Skeletal muscle cell (primary cell): ENCODE measurements at regions not wholly inside any gene's neighbourhood (a gene's known extent, or its start where the extent isn't known, plus 50 kb on each side); places are given as distances from the start of the nearest gene placed in this dataset.

Source experiments
- DNase-seq: peaks from one replicate; pipeline ENCODE4 v3.0.0-alpha.2; 2010; ENCODE audit warnings: low read depth
- H3K4me3 ChIP-seq: 2 replicates; pipeline ENCODE4 v1.5.1; 2011; ENCODE audit warnings: low read depth, mild to moderate bottlenecking, control low read depth, low read length, moderate library complexity

DNA sequence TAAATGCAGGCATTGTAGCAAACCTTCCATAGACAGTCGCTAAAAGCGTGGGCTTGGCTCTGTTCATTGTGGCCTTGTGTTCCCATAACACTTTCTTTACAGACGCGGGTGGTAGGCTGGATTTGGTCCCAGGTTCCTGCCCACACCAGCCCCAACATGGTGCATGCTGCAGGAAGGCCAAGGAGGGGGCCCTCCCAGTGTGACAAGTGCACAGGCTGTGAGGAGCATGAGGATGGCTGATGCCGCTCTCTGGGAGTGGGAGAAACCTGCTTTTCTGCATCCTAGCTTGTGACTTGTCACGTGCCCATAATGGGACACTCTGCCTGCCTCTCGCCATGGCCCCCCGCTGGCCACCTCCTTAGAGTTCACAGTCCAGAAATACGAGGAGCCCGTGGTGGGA, 161.8 kb upstream of the B3GAT1 start:
- H3K4me3 ChIP-seq, result no peak overlapping the region
- no peak for DNase-seq

- H3K4me3 ChIP-seq, result no peak overlapping the region
- DNase-seq, result no peak
Measured at GRCh38 chr11:134572741-134573675, 161.0 kb upstream of the B3GAT1 start.

DNA sequence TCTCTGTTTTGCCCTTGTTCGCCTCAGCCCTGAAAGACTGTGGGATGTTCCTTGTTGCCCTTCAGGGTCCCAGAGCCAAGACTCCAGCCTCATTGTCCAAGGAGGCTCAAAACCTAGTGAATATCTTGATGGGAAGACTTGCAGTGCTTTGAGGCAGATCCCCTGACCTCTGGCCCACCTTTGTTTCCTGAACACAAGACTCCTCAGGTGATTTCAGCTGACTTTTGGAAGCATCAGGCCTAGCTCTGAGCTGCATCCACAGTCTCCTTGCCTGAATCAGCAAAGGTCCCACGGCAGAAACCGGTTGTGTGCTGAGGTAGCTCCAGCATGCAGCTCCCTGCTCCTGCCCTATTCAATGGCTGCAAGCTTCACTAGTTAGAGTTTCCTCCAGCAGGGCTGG, 159.3 kb upstream of the B3GAT1 start:
- H3K4me3 ChIP-seq, result no peak overlapping the region
- DNase-seq, result no peak

DNA sequence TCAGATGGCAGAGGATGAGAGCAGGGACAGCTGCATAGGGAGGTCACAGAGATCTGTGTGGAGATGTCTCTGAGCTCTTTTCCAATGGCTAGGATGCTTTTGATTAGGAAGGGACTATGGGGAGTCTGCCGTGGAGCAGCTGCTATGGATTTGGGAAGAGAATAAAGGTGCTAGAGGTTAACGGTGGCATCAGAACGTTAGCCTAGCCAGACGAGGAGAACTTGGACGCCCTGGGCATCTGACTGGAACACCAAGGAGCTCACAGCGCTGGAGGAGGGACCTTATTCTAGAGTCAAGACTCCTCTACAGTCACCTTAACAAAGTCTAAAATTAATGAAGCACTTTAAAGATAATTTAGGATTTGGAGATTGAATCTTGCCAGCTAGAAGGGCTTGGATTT, 157.2 kb upstream of the B3GAT1 start:
- H3K4me3 ChIP-seq, result no peak overlapping the region
- no peak for DNase-seq

- no peak for DNase-seq
- H3K4me3 ChIP-seq, result no peak overlapping the region
Measured at GRCh38 chr11:134566311-134566710, 154.3 kb upstream of the B3GAT1 start.

DNA sequence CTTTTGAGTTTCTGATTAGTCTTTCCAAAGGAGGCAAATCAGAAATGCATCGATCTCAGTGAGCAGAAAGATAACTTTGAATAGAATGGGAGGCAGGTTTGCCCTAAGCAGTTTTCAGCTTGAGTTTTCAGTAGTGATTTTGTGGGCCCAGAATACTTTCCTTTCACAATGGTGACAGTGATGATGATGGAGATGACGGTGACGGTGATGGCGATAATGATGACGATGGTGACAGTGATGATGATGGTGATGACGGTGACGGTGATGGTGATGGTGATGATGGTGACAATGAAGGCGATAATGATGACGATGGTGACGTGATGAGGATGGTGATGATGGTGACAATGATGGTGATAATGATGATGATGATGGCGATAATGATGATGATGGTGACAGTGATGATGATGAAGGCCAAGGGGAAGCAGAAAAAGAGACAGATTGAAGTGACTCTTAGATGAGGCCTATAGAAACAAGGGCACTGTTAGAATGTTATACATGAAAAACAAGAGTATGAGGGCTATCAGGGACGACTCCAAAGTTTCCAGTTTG, 153.4 kb upstream of the B3GAT1 start:
- no peak for DNase-seq
- no peak overlapping the region for H3K4me3 ChIP-seq

DNA sequence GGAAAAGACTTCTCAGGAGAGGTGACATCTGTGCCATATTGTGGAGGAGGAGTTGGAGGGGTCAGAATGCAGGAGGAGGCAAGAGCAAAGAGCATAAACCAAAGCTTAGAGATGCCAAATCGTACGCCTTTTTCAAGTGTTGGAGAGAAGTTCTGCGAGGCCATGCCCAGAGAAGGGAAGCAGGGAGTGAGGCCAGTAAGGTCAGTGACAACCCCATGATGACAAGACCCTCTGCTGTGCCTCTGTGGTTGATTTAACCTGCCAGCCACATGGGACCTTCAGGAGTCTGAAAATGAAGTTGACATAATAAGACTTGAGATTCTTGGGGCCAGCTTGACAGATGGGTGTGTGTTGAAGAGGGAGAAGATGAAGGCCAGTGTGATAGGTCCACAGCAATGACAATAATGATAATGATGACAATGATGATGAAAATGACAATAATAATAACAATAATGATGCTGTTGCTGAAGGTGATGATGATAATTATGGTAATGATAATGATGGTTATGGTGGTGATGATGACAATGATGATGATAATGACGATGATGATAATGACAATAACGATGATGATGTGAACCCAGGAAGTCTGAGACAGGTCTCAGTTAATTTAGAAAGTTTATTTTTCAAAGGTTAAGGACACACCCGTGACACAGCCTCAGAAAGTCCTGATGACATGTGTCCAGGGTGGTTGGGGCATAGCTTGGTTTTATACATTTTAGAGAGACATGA, 152.6 kb upstream of the B3GAT1 start:
- DNase-seq, result no peak
- no peak overlapping the region for H3K4me3 ChIP-seq

DNA sequence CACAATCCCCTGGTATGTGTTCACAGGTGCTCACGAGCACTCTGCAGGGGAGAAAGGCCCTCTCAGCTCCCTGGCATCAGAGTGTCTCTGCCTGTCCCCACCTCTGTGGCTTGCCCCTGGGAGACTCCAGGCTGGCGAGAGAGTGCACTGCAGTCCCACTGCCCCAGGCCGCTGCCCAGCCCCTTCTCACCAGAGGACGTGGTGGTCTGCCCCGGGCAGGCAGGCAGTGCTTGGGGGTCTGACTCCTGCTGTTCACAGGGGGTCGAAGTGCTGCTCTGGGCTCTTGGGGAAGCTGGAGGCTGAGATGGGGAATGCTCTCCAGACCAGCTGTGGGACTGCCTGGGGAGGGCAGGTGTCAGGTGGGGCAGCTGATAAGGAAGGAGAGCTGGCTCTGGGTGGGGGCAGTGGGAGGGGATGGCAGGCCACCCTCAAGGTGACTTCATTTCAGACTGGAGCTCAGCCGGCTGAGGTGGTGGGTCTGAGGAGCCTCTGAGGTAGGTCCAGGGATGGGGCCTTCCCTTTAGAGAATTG, 151.0 kb upstream of the B3GAT1 start:
- no peak overlapping the region for H3K4me3 ChIP-seq
- DNase-seq, result no peak

- DNase-seq, result no peak
- no peak overlapping the region for H3K4me3 ChIP-seq
Measured at GRCh38 chr11:134562196-134562595, 150.2 kb upstream of the B3GAT1 start.

- H3K4me3 ChIP-seq, result no peak overlapping the region
- no peak for DNase-seq
Measured at GRCh38 chr11:134561331-134561720, 149.3 kb upstream of the B3GAT1 start.

GRCh38 chr11:134560566-134561330, 148.7 kb upstream of the B3GAT1 start:
- no peak for DNase-seq
- no peak overlapping the region for H3K4me3 ChIP-seq

DNA sequence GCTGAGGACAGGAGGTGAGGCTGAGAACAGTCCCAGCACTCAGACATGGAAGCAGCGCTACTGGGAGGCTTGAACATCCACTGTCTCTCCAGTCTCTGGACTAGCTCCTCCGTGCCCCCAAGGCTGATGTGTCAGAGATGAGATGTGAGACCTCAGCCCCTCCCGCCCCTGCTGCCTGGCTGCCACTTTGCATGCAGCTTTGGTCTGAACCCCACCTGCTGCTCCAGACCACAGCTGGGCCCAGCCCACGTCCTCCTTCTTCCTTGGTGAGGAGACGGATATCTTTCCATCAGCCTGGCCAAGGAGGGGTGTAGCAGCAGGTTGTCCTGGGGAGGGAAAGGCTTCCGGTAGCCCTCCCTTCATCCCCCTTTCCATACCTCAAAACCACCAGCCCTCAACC, 148.0 kb upstream of the B3GAT1 start:
- DNase-seq, result no peak
- no peak overlapping the region for H3K4me3 ChIP-seq

GRCh38 chr11:134559602-134559962, 147.5 kb upstream of the B3GAT1 start:
- DNase-seq, result no peak
- no peak overlapping the region for H3K4me3 ChIP-seq

DNA sequence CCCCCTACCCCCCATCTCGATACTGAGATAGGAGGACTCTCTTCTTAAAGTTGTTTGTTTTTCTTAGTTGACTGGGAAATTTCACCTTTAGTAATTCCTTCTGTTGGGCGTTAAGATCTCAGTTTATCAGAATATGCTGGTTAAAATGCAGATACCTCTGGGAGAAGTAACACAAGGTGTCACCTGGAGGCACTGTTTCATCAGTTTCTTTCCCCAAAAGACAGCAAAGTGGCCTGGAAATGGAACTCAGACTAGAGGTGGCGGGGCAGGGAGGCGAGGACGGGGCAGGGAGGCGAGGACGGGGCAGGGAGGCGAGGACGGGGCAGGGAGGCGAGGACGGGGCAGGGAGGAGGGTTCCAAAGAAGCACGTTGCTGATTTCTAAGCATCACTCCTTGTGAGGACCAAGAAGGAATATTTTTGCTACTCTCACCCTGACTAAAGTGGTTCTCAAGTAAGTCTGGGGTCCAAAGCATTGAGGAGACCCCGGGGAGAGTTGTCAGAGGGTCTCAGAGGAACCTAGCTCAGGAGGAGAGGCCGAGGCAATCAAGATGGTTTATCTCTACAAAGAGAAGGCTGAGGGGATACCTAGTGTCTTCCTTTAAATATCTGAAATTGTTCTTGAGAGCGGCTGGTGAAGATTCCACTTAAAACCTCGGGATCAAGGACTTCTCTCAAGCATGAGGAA, 147.0 kb upstream of the B3GAT1 start:
- DNase-seq, result no peak
- no peak overlapping the region for H3K4me3 ChIP-seq

- no peak for DNase-seq
- no peak overlapping the region for H3K4me3 ChIP-seq
Measured at GRCh38 chr11:134558258-134558835, 146.3 kb upstream of the B3GAT1 start.

DNA sequence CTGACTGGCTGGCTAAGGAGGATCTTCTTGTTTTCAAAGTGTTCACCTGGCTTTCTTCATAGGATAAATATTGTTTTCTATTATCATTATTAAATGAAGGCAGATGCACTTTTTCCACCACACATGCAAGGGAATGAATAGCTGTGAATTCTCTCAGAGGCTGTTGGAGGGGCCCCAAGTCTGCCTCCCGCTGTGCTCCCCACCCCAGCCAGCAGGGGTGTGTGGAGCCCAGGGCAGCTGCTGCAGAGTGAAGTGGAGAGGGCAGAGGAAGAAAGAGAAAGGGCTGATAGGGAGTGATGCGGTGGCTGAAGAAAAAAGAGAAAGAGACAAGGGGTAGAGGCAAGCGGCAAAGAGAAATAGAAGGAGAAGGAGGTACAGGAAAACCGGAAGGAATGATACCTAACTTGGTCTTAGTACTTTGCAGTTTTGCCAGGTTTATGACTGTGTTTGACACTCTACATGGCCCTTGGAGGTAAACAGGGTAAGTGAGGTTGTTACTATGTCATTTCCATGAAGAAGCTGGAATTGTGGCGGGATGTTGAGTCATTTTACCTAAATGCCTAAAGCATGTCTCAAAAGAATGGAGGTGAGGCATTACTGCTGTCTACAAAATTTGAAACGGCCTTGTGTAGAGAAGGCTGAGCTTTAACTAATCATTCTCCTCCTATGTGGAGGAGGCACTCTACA, 145.7 kb upstream of the B3GAT1 start:
- DNase-seq, result no peak
- H3K4me3 ChIP-seq, result no peak overlapping the region

GRCh38 chr11:134556186-134556585, 144.1 kb upstream of the B3GAT1 start:
- no peak overlapping the region for H3K4me3 ChIP-seq
- no peak for DNase-seq

GRCh38 chr11:134555510-134555909, 143.5 kb upstream of the B3GAT1 start:
- H3K4me3 ChIP-seq, result no peak overlapping the region
- DNase-seq, result no peak
